ENCODE measurements at regions not wholly inside any gene's neighbourhood (a gene's known extent, or its start where the extent isn't known, plus 50 kb on each side); places are given as distances from the start of the nearest gene placed in this dataset.

DNA sequence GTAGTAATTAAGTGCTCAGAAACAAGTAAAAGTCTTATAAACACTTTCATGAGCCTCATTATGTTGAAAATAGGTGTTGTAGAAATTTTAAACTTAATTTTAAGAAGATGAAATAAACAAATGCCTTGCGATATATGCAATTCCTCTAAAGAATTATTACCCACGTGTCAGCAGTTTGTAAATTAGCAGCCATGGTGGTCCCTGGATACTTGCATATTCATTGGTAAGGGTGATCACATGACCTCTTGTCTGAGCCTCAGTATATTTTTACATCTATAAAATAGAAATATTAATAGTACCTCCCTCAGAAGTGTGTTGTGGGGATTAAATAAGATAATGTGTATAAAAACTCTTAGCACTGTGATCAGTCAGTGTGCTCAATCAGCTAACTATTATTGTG is 141.5 kb upstream of the SVIL start:
- TF ChIP-seq EZH2 (IDR thresholded peaks at IDR 0.05; ENCODE audit: borderline replicate concordance, control insufficient read depth, low read depth, low read length), result no peak
- TF ChIP-seq POLR2AphosphoS2 (IDR thresholded peaks at IDR 0.05; ENCODE audit: low read depth, low read length), result no peak
- TF ChIP-seq, protein P1, sequence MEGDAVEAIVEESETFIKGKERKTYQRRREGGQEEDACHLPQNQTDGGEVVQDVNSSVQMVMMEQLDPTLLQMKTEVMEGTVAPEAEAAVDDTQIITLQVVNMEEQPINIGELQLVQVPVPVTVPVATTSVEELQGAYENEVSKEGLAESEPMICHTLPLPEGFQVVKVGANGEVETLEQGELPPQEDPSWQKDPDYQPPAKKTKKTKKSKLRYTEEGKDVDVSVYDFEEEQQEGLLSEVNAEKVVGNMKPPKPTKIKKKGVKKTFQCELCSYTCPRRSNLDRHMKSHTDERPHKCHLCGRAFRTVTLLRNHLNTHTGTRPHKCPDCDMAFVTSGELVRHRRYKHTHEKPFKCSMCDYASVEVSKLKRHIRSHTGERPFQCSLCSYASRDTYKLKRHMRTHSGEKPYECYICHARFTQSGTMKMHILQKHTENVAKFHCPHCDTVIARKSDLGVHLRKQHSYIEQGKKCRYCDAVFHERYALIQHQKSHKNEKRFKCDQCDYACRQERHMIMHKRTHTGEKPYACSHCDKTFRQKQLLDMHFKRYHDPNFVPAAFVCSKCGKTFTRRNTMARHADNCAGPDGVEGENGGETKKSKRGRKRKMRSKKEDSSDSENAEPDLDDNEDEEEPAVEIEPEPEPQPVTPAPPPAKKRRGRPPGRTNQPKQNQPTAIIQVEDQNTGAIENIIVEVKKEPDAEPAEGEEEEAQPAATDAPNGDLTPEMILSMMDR (IDR thresholded peaks at IDR 0.05 in 2 of 3, conservative IDR thresholded peaks at IDR 0.05 in 1 of 3; ENCODE audit: control insufficient read depth in 2 of 3, extremely low read depth in 1 of 3, insufficient read depth in 1 of 3, low read depth in 3 of 3, low read length in 3 of 3), result no peak
- TF ChIP-seq YY1 (IDR thresholded peaks at IDR 0.05; ENCODE audit: low read depth, low read length), result no peak
- no peak for TF ChIP-seq POLR2A (IDR thresholded peaks at IDR 0.05; ENCODE audit: low read depth, low read length)
- no peak for TF ChIP-seq RAD21 (IDR thresholded peaks at IDR 0.05; ENCODE audit: insufficient read depth, low read depth, low read length)
- TF ChIP-seq, protein P2, sequence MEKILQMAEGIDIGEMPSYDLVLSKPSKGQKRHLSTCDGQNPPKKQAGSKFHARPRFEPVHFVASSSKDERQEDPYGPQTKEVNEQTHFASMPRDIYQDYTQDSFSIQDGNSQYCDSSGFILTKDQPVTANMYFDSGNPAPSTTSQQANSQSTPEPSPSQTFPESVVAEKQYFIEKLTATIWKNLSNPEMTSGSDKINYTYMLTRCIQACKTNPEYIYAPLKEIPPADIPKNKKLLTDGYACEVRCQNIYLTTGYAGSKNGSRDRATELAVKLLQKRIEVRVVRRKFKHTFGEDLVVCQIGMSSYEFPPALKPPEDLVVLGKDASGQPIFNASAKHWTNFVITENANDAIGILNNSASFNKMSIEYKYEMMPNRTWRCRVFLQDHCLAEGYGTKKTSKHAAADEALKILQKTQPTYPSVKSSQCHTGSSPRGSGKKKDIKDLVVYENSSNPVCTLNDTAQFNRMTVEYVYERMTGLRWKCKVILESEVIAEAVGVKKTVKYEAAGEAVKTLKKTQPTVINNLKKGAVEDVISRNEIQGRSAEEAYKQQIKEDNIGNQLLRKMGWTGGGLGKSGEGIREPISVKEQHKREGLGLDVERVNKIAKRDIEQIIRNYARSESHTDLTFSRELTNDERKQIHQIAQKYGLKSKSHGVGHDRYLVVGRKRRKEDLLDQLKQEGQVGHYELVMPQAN (conservative IDR thresholded peaks at IDR 0.05), result no peak
